ENCODE measurements at regions not wholly inside any gene's neighbourhood (a gene's known extent, or its start where the extent isn't known, plus 50 kb on each side); places are given as distances from the start of the nearest gene placed in this dataset.

DNA sequence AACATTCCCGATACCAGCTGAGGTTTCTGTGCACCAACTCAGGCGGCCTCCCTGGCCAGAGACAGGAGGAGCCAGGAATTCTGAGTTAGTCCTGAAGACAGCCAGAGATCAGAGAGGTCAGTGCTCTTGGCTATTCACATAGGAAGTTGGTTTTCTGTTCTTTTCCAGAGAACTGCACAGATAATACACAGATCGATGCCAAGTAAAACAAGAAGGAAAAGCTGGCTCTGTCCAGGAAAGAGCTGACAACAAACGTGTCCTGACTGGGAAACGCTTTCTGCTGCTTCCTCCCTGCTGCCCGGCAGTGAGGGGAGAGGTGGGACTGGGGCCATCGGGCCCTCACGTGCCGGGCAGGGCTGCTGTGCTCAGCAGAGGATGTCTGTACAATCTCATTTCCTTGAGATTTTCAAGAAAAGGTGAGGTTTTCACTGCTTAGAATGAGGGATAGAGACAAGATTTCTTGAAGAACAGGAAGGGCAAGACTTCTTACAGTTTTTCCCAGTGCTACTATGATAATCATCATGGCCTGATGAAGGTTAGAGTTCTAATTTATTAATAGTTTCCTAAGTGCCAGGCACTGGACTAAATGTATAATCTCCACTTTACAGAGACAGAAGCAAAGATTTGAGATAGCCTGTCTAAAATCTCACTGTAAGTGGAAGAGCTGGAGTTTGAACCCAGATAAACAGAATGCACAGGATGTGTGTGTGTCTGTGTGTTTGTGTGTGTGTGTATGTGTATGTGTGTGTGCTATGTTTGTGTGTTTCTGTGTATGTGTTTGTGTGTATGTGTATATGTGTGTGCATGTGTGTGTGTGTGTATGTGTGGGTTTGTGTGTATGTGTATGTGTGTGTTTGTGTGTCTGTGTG is 211.0 kb upstream of the RAB4A start (continued):
- no peak for TF ChIP-seq ETS1 (CRISPR knock-in tag; IDR thresholded peaks at IDR 0.05)
- TF ChIP-seq ELK4 (CRISPR knock-in tag; IDR thresholded peaks at IDR 0.05; ENCODE audit: borderline replicate concordance): no peak
- no peak for TF ChIP-seq ARID5B (CRISPR knock-in tag; IDR thresholded peaks at IDR 0.05)
- no peak for TF ChIP-seq ZNF713 (CRISPR knock-in tag; IDR thresholded peaks at IDR 0.05)
- no peak for TF ChIP-seq ZNF720 (CRISPR knock-in tag; IDR thresholded peaks at IDR 0.05)
- TF ChIP-seq SOX13 (IDR thresholded peaks at IDR 0.05): no peak
- peak in 1 of 2 experiments; percentile 7; a peak in 1 of 4 replicates for TF ChIP-seq SOX13 (CRISPR knock-in tag; conservative IDR thresholded peaks at IDR 0.05 in 1 of 2, IDR thresholded peaks at IDR 0.05 in 1 of 2)
- TF ChIP-seq SRSF4 (IDR thresholded peaks at IDR 0.05; ENCODE audit: low read depth, low read length, poor library complexity, severe bottlenecking): no peak
- no peak for TF ChIP-seq MZF1 (CRISPR knock-in tag; IDR thresholded peaks at IDR 0.05; ENCODE audit: borderline replicate concordance)
- TF ChIP-seq ZFP36L1 (CRISPR knock-in tag; IDR thresholded peaks at IDR 0.05): no peak
- no peak for TF ChIP-seq ZBTB46 (CRISPR knock-in tag; IDR thresholded peaks at IDR 0.05; ENCODE audit: borderline replicate concordance)
- TF ChIP-seq, protein P1, sequence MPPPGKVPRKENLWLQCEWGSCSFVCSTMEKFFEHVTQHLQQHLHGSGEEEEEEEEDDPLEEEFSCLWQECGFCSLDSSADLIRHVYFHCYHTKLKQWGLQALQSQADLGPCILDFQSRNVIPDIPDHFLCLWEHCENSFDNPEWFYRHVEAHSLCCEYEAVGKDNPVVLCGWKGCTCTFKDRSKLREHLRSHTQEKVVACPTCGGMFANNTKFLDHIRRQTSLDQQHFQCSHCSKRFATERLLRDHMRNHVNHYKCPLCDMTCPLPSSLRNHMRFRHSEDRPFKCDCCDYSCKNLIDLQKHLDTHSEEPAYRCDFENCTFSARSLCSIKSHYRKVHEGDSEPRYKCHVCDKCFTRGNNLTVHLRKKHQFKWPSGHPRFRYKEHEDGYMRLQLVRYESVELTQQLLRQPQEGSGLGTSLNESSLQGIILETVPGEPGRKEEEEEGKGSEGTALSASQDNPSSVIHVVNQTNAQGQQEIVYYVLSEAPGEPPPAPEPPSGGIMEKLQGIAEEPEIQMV (CRISPR knock-in tag; IDR thresholded peaks at IDR 0.05; ENCODE audit: low read depth): no peak
- no peak for TF ChIP-seq PHF5A (CRISPR knock-in tag; IDR thresholded peaks at IDR 0.05; ENCODE audit: low read depth, unreplicated experiment)
- no peak for TF ChIP-seq MAX (IDR thresholded peaks at IDR 0.05)
- TF ChIP-seq, protein P2, sequence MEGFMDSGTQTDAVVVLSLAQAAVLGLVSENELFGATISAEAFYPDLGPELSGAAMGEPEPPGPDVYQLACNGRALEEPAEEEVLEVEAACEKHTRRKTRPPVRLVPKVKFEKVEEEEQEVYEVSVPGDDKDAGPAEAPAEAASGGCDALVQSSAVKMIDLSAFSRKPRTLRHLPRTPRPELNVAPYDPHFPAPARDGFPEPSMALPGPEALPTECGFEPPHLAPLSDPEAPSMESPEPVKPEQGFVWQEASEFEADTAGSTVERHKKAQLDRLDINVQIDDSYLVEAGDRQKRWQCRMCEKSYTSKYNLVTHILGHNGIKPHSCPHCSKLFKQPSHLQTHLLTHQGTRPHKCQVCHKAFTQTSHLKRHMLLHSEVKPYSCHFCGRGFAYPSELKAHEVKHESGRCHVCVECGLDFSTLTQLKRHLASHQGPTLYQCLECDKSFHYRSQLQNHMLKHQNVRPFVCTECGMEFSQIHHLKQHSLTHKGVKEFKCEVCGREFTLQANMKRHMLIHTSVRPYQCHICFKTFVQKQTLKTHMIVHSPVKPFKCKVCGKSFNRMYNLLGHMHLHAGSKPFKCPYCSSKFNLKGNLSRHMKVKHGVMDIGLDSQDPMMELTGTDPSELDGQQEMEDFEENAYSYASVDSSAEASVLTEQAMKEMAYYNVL (CRISPR knock-in tag; IDR thresholded peaks at IDR 0.05; ENCODE audit: borderline replicate concordance): no peak

Measured in HepG2 (cell line).